HG02884 (cell line): ENCODE measurements at regions not wholly inside any gene's neighbourhood (a gene's known extent, or its start where the extent isn't known, plus 50 kb on each side); places are given as distances from the start of the nearest gene placed in this dataset.

Experiments used
- ATAC-seq: cut with Tn5 transposase; IDR thresholded peaks from one replicate; pipeline ENCODE4 v1.9.1; 2021; ENCODE audit warnings: mild to moderate bottlenecking, moderate library complexity; ENCODE audit not compliant: unreplicated experiment

DNA sequence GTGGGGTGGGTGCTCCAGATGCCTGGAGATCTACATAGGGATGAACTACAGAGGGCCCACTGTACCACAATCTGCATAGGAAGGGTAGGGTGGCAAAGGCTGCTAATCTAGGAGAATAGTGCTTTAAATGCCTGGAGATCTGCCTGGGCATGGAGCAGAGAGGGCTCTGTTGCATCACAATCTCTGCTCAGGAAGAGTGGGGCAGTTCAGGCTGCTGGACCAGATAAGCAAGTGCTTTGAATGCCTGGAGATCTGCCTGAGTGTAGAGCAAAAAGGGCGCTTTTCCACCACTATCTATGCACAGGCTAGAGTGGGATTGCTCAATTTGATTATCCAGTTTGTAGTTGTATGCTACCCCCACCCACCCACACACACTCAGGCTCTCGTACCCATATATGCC, 886.3 kb upstream of the SEL1L start:
- ATAC-seq = no peak

DNA sequence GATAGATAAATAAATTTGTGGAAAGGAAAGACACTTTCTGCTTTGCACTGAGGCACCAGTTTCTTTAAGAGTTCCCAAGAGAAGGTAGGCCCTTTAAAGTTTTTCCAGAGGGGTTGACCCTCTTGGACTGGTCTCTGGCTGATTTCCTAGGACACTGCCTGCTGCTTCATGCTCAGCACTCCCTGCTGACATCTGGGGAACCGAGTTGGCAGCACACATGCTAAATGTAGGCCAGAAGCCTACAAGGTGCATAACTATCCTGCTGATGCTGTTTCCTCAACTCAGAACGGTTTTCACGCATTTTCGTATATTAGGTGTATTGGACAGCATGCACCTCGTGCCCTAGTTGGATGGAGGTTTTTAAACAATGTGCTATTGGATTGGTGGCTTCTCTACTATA, 887.2 kb upstream of the SEL1L start:
- no peak for ATAC-seq

DNA sequence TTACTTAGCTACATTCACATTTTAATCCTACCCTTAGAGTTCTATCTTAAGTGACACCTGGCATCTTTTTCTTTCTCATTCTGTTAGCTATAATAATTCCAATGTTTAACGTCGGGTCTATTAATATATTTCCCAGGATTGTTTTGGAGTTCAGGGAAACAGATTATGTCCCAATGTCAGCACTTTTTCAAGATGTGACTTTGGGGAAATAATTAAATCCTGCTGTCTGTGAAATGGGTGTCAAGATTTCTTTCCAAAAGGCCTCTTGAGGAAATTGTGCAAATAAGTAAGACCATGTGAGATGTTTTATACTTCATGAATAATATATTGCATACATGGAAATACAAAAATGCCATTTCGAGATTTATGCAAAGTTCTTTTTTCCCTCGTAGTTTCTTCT, 887.6 kb upstream of the SEL1L start:
- ATAC-seq = no peak

DNA sequence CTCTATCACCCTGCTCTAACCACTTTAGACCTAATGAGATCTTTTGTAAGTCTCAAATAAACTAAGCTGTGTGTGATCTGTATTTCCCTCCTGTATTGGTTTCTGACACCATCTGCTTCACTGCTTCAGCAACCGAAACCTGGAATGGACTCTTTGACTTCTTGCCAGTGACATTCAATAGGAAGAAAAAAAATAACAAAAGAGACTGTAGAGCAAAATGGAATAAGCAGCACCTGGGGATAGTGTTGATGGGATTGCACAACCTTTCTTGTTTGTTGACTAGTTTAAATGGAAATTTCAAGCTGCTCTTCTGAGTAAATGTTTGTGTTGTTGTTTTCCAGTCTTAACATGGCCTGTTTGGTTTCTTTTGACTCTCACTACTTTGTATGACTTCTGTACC, 888.6 kb upstream of the SEL1L start:
- no peak for ATAC-seq

DNA sequence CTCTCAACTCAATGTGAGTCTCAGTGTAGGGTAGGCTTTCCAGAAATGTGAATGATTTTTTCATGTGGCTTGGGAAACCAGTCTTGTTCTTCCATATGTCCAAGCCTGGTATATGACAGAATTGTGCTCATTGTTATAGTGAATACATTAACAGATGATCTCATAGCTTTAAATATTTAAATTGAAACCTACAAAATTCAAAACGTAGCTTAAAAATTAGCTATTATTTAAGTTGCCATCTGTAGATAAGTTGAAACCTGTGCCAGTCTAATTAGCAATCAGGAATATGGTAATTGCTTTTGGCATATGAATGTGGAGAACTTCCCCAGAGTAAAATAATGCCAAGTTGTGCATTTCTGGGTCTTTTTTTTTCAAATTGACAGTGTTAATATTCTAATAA, 891.6 kb upstream of the SEL1L start:
- ATAC-seq = no peak

DNA sequence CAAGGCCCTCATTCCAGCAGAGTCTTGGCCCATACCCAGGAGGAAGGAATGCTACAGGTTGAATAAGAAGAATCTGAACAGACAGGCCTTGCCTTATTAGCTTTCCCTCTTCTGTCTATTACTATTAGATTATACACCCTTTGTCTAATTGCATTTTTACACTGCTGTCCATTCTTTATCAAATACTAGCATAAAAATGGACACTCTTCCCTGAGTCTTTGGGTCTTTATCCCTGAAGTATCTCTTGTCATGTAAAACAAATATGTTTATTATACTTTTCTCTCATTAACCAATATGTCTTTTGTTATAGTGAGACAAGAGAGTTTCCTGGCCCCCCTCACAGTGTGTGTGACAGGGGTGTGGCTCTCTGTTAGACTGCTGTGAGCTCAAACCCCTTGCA, 897.4 kb upstream of the SEL1L start:
- no peak for ATAC-seq

DNA sequence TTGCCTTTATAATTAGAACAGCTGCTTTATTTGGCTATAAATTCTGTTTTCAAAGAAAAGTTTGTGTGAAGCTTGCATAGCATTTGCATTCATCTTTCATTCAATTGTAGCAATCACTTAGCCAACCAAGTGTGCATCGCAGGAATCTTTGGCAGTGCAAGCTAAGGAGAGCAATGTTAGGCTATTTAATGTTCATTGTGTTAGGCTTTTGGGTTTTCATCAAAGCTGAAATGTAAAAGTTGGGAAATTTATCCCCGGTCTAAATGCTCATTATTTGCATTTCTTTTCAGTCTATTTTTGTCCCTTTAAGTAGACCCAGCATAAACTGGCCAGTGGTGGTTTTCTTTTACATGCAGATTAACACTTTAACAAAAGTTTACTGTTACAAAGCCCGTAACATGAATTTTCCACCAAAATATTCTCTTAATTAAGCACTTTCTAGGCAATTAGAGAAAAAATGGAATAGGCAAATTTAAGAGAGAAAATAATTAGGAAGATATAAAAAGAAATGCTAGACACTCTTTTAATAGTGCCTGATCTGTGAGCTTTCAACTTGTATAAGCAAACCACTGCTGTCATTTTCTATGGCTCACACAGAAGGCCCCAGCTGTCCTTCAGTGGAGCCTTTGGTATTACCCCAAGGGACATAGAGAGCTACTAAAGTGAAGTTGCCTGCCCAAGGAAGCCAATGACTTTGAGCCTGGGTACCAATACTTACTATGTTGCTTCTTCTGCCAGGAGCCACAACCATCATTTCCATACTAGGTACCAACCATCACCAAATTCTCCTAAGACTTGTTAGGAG, 898.9 kb upstream of the SEL1L start:
- no peak for ATAC-seq

DNA sequence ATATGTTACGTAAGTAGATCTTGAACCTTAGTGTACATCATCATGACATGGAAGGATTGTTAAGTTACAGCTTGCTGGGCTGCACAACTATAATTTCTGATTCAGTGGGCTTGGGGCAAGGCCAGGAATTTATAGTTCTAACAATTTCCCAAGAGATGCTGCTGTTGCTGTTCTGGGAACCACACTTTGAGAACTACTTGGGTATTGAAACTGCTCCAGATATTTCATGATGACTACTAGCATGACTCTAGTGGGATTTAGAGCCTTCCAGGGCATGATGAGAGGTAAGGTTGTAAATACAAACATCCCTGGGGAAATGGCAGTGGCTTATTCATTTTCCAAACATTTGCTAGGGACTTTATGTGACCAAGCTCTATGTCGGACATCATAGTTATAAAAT, 904.8 kb upstream of the SEL1L start:
- ATAC-seq = no peak

DNA sequence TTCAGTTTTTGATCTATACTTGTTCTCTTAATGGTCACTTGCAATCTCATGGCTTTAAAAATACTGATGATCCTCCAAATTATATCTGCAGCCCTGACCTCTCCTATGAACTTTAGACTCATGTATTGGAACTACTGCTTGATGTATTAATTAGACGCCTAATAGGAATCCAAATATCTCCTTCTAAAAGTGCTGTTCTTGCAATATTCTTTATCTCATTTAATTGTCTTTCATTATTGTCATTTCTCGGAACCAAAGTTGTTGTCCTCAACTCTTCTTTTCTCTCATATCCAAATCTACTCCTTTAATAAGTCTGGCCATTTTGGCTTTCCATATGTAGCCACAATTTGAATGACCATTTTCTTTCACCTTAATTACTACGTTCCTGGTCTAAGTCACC, 907.6 kb upstream of the SEL1L start:
- no peak for ATAC-seq

DNA sequence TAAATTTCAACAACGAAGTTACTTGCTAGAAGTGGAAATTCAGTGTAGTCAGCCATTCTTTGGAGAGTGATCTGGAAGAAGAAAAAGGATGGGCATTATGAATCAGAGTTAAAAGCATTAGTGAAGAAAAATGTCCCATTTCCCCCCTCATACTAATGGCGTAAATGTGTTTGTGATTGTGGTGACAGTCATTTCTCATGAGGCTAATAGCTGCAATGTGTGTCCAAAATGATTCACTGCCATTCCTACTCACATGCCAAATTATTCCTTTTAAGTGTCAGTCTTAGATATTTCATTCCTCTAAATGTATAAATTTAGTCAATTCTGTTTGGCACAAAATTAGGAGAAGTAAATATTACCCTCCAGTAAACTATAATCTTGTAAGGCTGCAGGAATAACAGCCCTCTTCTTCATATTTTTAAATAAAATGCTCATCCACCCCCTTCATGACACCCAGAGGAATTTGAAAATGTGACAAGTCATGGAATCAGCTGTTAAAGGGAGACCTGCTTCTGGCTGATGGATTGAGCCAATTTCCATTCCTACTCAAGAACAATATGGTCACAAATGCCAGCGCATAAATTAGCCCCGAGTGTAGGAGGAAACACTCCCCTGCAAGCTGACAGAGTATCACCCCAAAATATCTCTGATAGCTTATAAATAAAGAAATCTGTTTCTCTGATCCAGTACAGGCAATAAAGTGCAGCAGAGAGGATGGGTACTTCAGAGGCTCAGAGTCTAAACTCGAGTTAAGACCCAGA, 912.3 kb upstream of the SEL1L start:
- no peak for ATAC-seq

DNA sequence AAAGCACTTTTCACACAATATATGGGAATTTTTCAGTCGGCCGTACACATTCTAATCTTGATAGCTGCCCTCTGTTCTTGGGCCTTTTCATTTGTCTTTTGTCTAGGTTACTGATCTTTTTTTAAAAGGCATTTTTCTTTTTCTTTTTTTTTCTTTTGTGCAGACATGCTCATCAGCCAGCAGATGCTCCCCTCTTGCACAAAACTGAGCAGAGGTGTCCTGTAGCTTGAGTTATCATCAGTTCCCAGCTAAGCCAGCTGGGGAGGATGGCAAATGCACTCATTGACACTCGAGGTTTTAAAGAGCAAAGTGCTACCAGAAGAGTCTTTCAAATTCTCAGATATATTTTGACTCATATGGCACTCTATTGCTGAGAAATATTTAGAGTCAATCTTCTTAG, 913.9 kb upstream of the SEL1L start:
- no peak for ATAC-seq

DNA sequence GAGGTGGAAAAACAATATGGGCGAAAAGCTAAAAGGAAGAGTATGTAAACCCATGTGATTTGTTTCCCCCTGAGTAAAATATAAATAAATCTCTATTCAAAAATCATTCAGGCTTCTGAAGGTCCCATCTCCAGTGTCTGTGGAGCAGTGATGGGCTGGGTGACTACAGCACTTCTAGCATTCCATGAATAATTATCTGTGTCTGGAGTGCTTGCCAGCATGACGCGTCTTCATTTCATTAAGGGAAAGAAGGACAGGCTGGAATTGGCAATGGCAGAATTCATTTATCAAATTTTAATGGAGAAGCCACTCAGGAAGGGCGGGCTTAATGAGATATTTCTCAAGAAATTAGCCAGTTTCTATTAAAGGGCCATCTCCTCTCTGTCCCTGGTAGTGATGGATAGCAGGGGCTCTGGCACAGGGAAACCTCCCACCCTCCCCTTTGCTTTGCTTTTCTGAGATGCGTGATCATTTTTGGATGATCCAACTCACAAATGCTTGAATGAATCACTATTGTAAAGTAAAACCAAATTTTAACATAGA, 916.3 kb upstream of the SEL1L start:
- ATAC-seq = no peak

DNA sequence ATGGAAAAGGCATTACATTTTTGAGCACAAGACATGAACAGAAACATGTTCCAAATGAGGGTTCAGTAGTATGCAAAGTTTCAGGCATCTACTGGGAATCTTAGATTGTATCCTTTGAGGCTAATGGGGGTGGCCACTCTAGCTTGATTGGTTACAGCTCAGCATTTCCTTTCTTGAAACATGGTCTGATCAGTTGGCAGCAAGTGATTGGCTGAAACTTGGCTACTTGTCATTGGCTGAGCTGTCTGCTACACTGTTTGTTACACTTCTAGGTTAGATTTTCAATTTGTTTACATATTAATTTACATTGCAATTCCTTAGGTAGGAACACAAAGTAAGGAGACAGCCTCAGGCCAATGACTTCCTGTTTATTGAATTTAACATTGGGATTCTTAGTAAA, 918.0 kb upstream of the SEL1L start:
- no peak for ATAC-seq

DNA sequence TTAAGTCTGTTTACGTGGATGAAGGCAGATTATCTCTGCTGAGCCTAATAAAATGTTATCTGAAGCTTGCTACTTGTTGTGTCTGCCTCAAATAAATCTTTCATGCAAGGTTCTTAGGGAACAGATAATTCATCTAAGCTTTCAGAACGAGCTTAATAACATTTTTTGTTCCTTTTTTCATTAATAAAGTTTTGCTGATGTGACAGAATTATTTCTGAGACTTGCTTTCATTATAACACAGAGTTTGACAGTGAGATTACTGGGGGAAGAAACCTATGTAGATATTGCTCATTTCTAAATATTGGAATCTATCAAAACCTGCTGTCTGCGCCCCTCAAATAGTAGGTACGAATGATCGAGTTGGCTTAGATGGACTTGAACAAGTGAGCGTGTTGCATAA, 948.7 kb upstream of the SEL1L start:
- no peak for ATAC-seq

DNA sequence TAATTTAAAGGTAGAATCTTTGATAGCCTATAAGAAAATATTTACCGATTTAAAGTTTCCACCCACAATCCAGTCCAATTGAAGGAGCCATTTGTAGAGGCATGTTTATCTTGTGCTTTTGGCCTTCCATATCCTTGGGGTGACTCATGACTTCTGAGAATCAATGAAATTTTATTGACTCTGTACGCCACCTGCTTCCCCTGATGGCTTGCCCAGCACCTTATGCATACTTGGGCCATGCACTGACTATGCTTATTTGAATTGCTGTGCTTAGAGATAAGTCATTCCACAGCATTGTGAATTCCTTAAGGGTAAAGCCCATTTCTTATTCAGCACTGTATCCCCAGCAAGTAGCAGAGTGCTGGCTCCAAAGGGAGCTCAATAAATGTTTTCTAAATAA, 954.8 kb upstream of the SEL1L start:
- ATAC-seq = no peak

DNA sequence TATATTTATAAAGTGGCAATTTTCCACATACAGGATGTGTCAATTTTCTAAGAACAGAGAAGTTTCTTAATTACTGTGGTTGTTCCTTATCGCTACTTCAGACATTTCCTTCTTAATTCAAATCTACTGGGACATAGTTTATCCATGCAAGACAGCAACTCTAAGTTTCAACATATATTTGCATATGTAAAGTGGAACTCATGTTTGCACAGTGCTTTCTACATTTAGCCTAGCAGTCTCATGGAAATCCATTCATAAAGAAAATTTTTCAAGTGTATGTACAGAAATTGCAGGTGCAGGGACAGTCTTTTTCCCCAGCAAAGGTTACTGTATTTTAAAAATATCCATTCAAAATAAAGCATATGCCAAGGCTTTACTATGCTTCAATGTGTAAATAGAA, 956.7 kb upstream of the SEL1L start:
- no peak for ATAC-seq

DNA sequence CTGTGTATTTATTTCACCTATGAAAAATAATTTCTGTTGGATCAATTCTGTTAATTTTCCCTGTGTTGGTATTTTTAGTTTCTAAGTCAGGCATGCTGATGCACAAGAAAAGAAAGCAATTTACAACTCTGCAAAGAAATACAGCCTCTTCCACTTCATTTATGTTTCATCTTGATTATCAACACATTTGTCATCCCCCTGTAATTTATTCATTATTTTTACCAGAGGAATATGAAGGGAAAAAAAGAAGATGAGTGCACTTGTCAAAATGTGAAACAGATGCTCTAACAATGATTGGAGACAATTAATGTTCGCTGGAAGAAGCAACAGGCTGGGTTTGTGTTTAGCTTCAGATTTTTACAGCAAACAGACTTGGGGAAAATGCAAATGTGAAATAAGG, 958.5 kb upstream of the SEL1L start:
- no peak for ATAC-seq

DNA sequence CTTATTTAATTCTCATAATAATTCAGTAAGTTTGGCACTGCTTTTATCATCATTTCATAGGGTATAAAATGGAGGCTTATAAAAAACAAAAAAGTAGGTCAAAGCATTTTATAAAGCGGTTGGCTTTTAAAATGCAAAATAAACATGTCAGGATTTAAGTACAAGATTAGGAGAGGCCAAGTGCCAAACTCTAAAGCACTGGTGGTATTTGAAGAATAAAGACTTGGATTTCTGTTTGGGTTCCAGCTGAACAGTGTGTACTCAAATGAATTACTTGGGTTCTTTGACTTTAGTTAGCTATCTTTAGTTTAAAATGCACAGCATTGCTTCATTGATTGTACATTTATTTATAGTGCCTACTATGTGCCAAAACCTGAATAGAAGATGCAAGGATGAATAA, 966.6 kb upstream of the SEL1L start:
- no peak for ATAC-seq

DNA sequence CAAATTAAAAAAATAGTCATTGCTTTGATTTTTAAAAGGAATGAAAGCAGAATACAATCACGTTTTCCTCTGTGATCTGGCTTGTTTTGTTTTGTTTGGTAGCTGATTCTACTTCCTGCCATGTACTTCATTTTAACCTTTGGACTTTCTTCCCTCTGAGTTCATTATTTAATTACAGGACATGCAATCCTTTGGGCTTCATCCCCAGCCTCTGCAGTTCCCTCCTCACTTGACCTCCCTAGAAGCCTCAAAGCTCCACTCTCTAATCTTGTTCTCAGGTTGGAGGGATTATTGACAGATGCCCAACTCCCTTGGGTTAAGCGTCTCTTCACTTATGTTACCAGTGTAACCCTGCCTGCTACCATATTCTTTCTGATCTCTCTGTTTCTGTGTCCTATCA, 967.9 kb upstream of the SEL1L start:
- ATAC-seq = no peak

DNA sequence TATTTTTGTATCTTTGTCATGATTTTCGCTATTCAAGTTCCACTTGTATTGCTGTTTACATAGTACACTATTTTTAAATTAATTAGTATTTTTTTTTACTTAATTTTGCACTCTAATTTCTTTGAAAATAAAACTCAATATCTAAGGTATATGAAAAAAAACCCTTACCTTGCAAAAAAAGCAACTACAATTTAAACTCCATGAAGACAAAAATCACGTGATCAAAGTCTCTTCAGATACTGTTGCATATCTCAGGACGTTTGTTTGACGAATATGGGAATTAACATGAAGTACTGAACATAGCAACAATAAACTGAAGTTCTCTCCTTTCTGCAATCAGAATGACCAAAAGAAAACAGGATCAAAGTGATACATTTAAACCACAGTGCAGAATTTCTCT, 968.4 kb upstream of the SEL1L start:
- ATAC-seq = no peak

DNA sequence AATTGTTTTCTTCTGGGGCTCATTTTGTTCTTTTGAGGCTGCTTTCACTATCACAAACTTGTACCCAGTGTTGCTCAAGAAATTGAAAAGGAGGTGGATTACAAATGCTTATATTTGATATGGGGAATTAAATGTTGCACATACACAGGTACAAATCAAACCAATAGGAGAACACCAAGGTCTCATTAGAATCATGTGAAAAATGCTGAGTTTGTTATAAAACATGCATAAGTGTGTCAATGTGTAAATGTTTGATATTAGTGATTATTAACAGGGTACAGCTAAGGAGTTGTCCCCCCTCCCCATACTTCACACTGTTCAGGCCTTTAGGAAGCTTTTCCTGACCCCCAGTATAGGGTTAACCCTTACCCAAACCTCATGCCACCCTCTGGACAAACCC, 971.2 kb upstream of the SEL1L start:
- no peak for ATAC-seq

DNA sequence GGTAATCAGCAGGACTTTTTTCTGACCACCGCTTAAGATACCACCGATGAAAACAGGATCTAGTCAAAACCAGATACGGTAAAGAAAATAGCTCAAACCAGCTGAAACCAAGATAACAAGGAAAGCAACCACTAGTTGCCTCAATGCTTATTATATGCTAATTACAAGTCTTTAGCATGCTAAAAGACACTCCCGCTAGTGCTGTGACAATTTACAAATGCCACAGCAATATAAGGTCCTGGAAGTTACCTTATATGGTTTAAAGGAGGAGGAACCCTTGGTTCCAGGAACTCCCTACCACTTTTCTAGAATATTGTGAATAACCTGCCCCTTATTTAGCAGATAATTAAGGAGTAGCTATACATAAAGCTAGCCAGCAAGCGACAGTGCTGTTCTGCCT, 976.4 kb upstream of the SEL1L start:
- ATAC-seq = no peak
